A549 (cell line): ENCODE measurements at regions not wholly inside any gene's neighbourhood (a gene's known extent, or its start where the extent isn't known, plus 50 kb on each side); places are given as distances from the start of the nearest gene placed in this dataset.
"Not testable (repeated sequence)": the region's sequence is repeated elsewhere in the genome, so short reads cannot be mapped to it uniquely, and the experiment has no call there.

Experiments
- CBX2 ChIP-seq: fragments of 200-600 bp; sonication (generic); IDR thresholded peaks from 2 replicates; pipeline ENCODE4 v1.6.1; 2016; ENCODE audit warnings: low read depth, mild to moderate bottlenecking, borderline replicate concordance
- CEBPB ChIP-seq, 2 experiments: fragments of >200 bp in 1 of 2; sonication (Bioruptor Twin) in 1 of 2; formaldehyde crosslinking in 1 of 2; IDR thresholded peaks; 2 replicates each; pipeline ENCODE4 v1.6.1; 2012 to 2016
- EP300 ChIP-seq, 2 experiments: fragments of >200 bp; sonication (Bioruptor Twin); formaldehyde crosslinking; IDR thresholded peaks; 2 replicates in 1 of 2; 3 replicates in 1 of 2; pipeline ENCODE4 v1.6.1; 2016 to 2017
- KDM1A ChIP-seq: fragments of 200-600 bp; sonication (generic); IDR thresholded peaks from 2 replicates; pipeline ENCODE4 v1.6.1; 2016; ENCODE audit warnings: low read depth, mild to moderate bottlenecking
- NFE2L2 ChIP-seq: fragments of 150-350 bp; conservative IDR thresholded peaks from 2 replicates; pipeline ENCODE4 v1.6.1; 2014; ENCODE audit warnings: low read length
- NPAS2 ChIP-seq: fragments of 250-450 bp; sonication (Bioruptor Pico); IDR thresholded peaks from 2 replicates; pipeline ENCODE4 v1.8.0; 2022; ENCODE audit warnings: mild to moderate bottlenecking, moderate library complexity, borderline replicate concordance
- PHF8 ChIP-seq: fragments of 200-600 bp; sonication (generic); IDR thresholded peaks from 2 replicates; pipeline ENCODE4 v1.6.1; 2016; ENCODE audit warnings: low read depth, mild to moderate bottlenecking, antibody characterized with exemption, moderate library complexity, borderline replicate concordance
- POLR2A ChIP-seq: IDR thresholded peaks from 2 replicates; pipeline ENCODE4 v1.6.1; 2012; ENCODE audit warnings: mild to moderate bottlenecking, low read length
- RARB ChIP-seq: fragments of 250-450 bp; sonication (Bioruptor Pico); IDR thresholded peaks from 2 replicates; pipeline ENCODE4 v1.8.0; 2021; ENCODE audit warnings: mild to moderate bottlenecking, moderate library complexity
- SMC3 ChIP-seq: fragments of >200 bp; sonication (Bioruptor Twin); formaldehyde crosslinking; IDR thresholded peaks from 3 replicates; pipeline ENCODE4 v1.6.1; 2018; ENCODE audit warnings: inconsistent platforms
- SREBF2 ChIP-seq: fragments of 450-650 bp; IDR thresholded peaks from 2 replicates; pipeline ENCODE4 v1.6.1; 2014; ENCODE audit warnings: mild to moderate bottlenecking, moderate library complexity
- USF2 ChIP-seq: fragments of 450-650 bp; IDR thresholded peaks from 2 replicates; pipeline ENCODE4 v1.6.1; 2014; ENCODE audit warnings: antibody characterized with exemption
- TF ChIP-seq, protein P1 (sequence below): fragments of >200 bp; sonication (Bioruptor Twin); formaldehyde crosslinking; IDR thresholded peaks from 3 replicates; pipeline ENCODE4 v1.5.1; 2016

DNA sequence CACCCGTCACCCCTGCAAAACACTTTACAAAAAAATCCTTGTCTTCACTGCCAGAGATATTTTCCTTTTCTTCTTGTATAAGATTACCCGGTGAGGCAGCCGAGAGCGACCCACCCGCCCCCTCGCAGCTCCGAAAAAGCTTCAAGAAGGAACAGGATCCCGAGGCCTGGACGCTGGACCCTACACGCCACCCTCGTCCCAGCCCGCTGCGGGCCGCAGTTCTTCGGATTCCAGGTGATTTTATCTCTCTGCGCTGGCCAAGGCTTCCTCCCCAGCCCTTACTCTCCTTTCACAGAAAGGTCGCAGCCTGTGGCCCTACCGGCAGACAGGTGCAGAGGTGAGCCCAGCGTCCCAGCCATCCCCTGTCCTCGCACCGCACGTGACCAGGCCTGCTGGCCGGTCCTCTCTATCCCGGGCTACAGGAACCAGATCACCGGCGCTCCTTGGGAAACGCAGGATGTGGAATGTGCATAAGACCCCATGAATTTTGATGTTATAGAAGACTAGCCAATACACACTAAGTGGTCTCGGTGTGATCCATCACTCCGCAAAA lies 2993.5 kb upstream of the TEKT4 start:
- TF ChIP-seq, protein P1, sequence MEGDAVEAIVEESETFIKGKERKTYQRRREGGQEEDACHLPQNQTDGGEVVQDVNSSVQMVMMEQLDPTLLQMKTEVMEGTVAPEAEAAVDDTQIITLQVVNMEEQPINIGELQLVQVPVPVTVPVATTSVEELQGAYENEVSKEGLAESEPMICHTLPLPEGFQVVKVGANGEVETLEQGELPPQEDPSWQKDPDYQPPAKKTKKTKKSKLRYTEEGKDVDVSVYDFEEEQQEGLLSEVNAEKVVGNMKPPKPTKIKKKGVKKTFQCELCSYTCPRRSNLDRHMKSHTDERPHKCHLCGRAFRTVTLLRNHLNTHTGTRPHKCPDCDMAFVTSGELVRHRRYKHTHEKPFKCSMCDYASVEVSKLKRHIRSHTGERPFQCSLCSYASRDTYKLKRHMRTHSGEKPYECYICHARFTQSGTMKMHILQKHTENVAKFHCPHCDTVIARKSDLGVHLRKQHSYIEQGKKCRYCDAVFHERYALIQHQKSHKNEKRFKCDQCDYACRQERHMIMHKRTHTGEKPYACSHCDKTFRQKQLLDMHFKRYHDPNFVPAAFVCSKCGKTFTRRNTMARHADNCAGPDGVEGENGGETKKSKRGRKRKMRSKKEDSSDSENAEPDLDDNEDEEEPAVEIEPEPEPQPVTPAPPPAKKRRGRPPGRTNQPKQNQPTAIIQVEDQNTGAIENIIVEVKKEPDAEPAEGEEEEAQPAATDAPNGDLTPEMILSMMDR: not testable (repeated sequence)
- not testable (repeated sequence) for TF ChIP-seq POLR2A; EP300 (IDR thresholded peaks at IDR 0.05); CEBPB (IDR thresholded peaks at IDR 0.05); KDM1A; SREBF2; USF2; NPAS2 (CRISPR knock-in tag); CBX2; NFE2L2; PHF8; SMC3; RARB (CRISPR knock-in tag)
